GM10266 (cell line): ENCODE measurements at regions not wholly inside any gene's neighbourhood (a gene's known extent, or its start where the extent isn't known, plus 50 kb on each side); places are given as distances from the start of the nearest gene placed in this dataset.

Source experiments
- DNase-seq: peaks from one replicate; pipeline ENCODE4 v3.0.0; 2012; ENCODE audit errors: extremely low spot score
- CTCF ChIP-seq: IDR thresholded peaks from 2 replicates; pipeline ENCODE4 v1.5.1; 2012; ENCODE audit warnings: mild to moderate bottlenecking, low read depth; ENCODE audit not compliant: control insufficient read depth, insufficient read depth; ENCODE audit errors: missing control alignments

GRCh38 chr10:129323879-129324278, 143.2 kb upstream of the MGMT start:
- DNase-seq = no peak

GRCh38 chr10:129325893-129326292, 141.1 kb upstream of the MGMT start:
- DNase-seq = no peak
- TF ChIP-seq CTCF = no peak

More at GRCh38 chr10:129323879-129324278, 143.2 kb upstream of the MGMT start:
- no peak for TF ChIP-seq CTCF

- no peak for DNase-seq
These were observed 138.5 kb upstream of the MGMT start for GRCh38 chr10:129328546-129328945.

GRCh38 chr10:129329385-129330055, 137.5 kb upstream of the MGMT start:
- no peak for TF ChIP-seq CTCF
- DNase-seq = no peak

More at GRCh38 chr10:129328546-129328945, 138.5 kb upstream of the MGMT start:
- TF ChIP-seq CTCF = no peak

- no peak for TF ChIP-seq CTCF
These were observed 136.8 kb upstream of the MGMT start for GRCh38 chr10:129330211-129330610.

GRCh38 chr10:129331207-129331838, 135.7 kb upstream of the MGMT start:
- TF ChIP-seq CTCF = no peak

More at GRCh38 chr10:129330211-129330610, 136.8 kb upstream of the MGMT start:
- DNase-seq = no peak

GRCh38 chr10:129331839-129332220, 135.2 kb upstream of the MGMT start:
- DNase-seq = no peak
- no peak for TF ChIP-seq CTCF

More at GRCh38 chr10:129331207-129331838, 135.7 kb upstream of the MGMT start:
- no peak for DNase-seq
